OCI-LY1 (cell line): ENCODE measurements at regions not wholly inside any gene's neighbourhood (a gene's known extent, or its start where the extent isn't known, plus 50 kb on each side); places are given as distances from the start of the nearest gene placed in this dataset.

Source experiments
- CTCF ChIP-seq: fragments of 200-600 bp; sonication (generic), shearing (Covaris generic); IDR thresholded peaks from 2 replicates; pipeline ENCODE4 v1.5.1; 2017; ENCODE audit warnings: mild to moderate bottlenecking, antibody characterized with exemption, low read length, moderate library complexity, mixed read lengths
- EZH2 ChIP-seq: fragments of 200-600 bp; sonication (generic), shearing (Covaris generic); IDR thresholded peaks from 2 replicates; pipeline ENCODE4 v1.8.0; 2017; ENCODE audit warnings: borderline replicate concordance, mixed run types, mild to moderate bottlenecking, antibody characterized with exemption, low read length, moderate library complexity, mixed read lengths

- no peak for TF ChIP-seq CTCF
- TF ChIP-seq EZH2 = no peak
Measured at GRCh38 chr3:27907929-27908328, 185.8 kb upstream of the EOMES start.
